GM18520 (cell line): ENCODE measurements at regions not wholly inside any gene's neighbourhood (a gene's known extent, or its start where the extent isn't known, plus 50 kb on each side); places are given as distances from the start of the nearest gene placed in this dataset.

ENCODE experiments used
- ATAC-seq: cut with Tn5 transposase; IDR thresholded peaks from one replicate; pipeline ENCODE4 v1.9.1; 2021; ENCODE audit not compliant: unreplicated experiment

- no peak for ATAC-seq
Observed at GRCh38 chr2:242022550-242023290, 153.2 kb downstream of the RTP5 start.

GRCh38 chr2:242024751-242025355 is 155.3 kb downstream of the RTP5 start:
- ATAC-seq: no peak

- no peak for ATAC-seq
Observed at GRCh38 chr2:242027676-242028450, 158.3 kb downstream of the RTP5 start.

- no peak for ATAC-seq
Observed at GRCh38 chr2:242029422-242030225, 160.1 kb downstream of the RTP5 start.

- no peak for ATAC-seq
Observed at GRCh38 chr2:242030226-242030575, 160.7 kb downstream of the RTP5 start.

GRCh38 chr2:242030858-242031257 is 161.3 kb downstream of the RTP5 start:
- ATAC-seq: no peak

GRCh38 chr2:242031481-242032019 is 162.0 kb downstream of the RTP5 start:
- ATAC-seq: no peak

- ATAC-seq: no peak
Observed at GRCh38 chr2:242032780-242033656, 163.5 kb downstream of the RTP5 start.

GRCh38 chr2:242034138-242034537 is 164.6 kb downstream of the RTP5 start:
- no peak for ATAC-seq

GRCh38 chr2:242034996-242035814 is 165.7 kb downstream of the RTP5 start:
- ATAC-seq: no peak

GRCh38 chr2:242035858-242036652 is 166.5 kb downstream of the RTP5 start:
- ATAC-seq: no peak

- ATAC-seq: no peak
Observed at GRCh38 chr2:242036653-242036950, 167.1 kb downstream of the RTP5 start.

- ATAC-seq: no peak
Observed at GRCh38 chr2:242038166-242038927, 168.8 kb downstream of the RTP5 start.

GRCh38 chr2:242038928-242039341 is 169.4 kb downstream of the RTP5 start:
- ATAC-seq: no peak

GRCh38 chr2:242040303-242040655 is 170.8 kb downstream of the RTP5 start:
- no peak for ATAC-seq

- no peak for ATAC-seq
Observed at GRCh38 chr2:242040681-242041080, 171.2 kb downstream of the RTP5 start.

- no peak for ATAC-seq
Observed at GRCh38 chr2:242041816-242042215, 172.3 kb downstream of the RTP5 start.
